Prostate gland (tissue), 2 donors: ENCODE measurements at regions not wholly inside any gene's neighbourhood (a gene's known extent, or its start where the extent isn't known, plus 50 kb on each side); places are given as distances from the start of the nearest gene placed in this dataset.

ENCODE experiments used
- DNase-seq: peaks from one replicate; pipeline ENCODE4 v3.0.0-alpha.2; 2019; ENCODE audit warnings: low spot score
- H3K27ac ChIP-seq, 2 donors: fragments of 200-600 bp; sonication (generic); 2 replicates each; pipeline ENCODE4 v1.5.1; 2017 to 2019
- H3K27me3 ChIP-seq: fragments of 200-600 bp; sonication (generic); replicated peaks from 2 replicates; pipeline ENCODE4 v1.5.1; 2019; ENCODE audit not compliant: insufficient read depth
- H3K36me3 ChIP-seq, 2 donors: fragments of 200-600 bp; sonication (generic); 1 replicate in 1 of 2; 2 replicates in 1 of 2; pipeline versions ENCODE4 v1.5.1 to v1.8.1; 2017 to 2019
- H3K4me1 ChIP-seq: fragments of 200-600 bp; sonication (generic); replicated peaks from 2 replicates; pipeline ENCODE4 v1.5.1; 2019
- H3K4me3 ChIP-seq, 2 donors: fragments of 200-600 bp; sonication (generic); 2 replicates each; pipeline ENCODE4 v1.5.1; 2017 to 2019
- H3K9me3 ChIP-seq: fragments of 200-600 bp; sonication (generic); 2 replicates; pipeline ENCODE4 v1.5.1; 2017
- POLR2A ChIP-seq: fragments of 450-650 bp; IDR thresholded peaks from one replicate; pipeline ENCODE4 v1.6.1; 2016; ENCODE audit warnings: antibody characterized with exemption, mild to moderate bottlenecking
- POLR2AphosphoS5 ChIP-seq: sonication (generic); formaldehyde crosslinking; IDR thresholded peaks from one replicate; pipeline ENCODE4 v1.6.1; 2017; ENCODE audit warnings: antibody characterized with exemption
- WGBS: methylation state at CpG from one replicate; pipeline ENCODE4 v1.1.5; 2018; 5-methylcytosine and 5-hydroxymethylcytosine counted together
- intact Hi-C: fragments of 100-400 bp; cut with DNase I; formaldehyde crosslinking; loops from one replicate; pipeline ENCODE4 v1.14.2; 2022
- TF ChIP-seq, protein P1 (sequence below), 4 experiments: fragments of 200-600 bp in 2 of 4; fragments of 450-650 bp in 2 of 4; sonication (generic) in 2 of 4; IDR thresholded peaks; 1 replicate in 3 of 4; 2 replicates in 1 of 4; pipeline ENCODE4 v1.5.1; 2016 to 2019; ENCODE audit warnings: antibody characterized with exemption in 4 of 4, mild to moderate bottlenecking in 2 of 4, moderate library complexity in 2 of 4

DNA sequence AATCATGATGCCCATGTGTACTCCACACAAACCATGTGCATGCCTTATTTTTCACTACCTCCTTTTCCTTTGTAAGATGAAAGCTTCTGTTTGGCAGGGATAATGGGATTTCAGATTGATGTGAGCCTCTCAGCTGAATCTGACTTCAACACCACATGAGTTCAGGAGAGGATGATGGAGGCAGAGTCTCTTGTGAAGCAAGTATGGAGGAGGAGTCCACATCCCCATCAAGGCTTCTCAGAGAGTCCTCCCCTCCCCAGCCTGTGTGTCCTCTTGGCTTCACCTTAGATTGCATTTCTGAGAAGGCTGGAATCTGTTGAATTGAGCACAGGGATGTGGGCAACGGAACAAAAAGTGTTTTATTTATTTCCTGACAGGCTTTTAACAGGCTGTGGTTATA, 370.4 kb downstream of the FAT3 start:
- Histone ChIP-seq H3K27me3 (no peaks in the 10 kb centered on the region), H3K9me3 (no peaks in the 10 kb centered on the region), H3K4me1 (no peaks in the 10 kb centered on the region), H3K36me3 (no peaks in the 10 kb centered on the region), H3K4me3 (no peak overlapping the region), H3K27ac (no peak overlapping the region)
- intact Hi-C loops, result no loop called here
- WGBS, result 24% methylated on average over 1 of the region's 1 CpG
- DNase-seq, result no peak
- TF ChIP-seq, protein P1, sequence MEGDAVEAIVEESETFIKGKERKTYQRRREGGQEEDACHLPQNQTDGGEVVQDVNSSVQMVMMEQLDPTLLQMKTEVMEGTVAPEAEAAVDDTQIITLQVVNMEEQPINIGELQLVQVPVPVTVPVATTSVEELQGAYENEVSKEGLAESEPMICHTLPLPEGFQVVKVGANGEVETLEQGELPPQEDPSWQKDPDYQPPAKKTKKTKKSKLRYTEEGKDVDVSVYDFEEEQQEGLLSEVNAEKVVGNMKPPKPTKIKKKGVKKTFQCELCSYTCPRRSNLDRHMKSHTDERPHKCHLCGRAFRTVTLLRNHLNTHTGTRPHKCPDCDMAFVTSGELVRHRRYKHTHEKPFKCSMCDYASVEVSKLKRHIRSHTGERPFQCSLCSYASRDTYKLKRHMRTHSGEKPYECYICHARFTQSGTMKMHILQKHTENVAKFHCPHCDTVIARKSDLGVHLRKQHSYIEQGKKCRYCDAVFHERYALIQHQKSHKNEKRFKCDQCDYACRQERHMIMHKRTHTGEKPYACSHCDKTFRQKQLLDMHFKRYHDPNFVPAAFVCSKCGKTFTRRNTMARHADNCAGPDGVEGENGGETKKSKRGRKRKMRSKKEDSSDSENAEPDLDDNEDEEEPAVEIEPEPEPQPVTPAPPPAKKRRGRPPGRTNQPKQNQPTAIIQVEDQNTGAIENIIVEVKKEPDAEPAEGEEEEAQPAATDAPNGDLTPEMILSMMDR (IDR thresholded peaks at IDR 0.05), result no peak
- TF ChIP-seq POLR2A, result no peak

DNA sequence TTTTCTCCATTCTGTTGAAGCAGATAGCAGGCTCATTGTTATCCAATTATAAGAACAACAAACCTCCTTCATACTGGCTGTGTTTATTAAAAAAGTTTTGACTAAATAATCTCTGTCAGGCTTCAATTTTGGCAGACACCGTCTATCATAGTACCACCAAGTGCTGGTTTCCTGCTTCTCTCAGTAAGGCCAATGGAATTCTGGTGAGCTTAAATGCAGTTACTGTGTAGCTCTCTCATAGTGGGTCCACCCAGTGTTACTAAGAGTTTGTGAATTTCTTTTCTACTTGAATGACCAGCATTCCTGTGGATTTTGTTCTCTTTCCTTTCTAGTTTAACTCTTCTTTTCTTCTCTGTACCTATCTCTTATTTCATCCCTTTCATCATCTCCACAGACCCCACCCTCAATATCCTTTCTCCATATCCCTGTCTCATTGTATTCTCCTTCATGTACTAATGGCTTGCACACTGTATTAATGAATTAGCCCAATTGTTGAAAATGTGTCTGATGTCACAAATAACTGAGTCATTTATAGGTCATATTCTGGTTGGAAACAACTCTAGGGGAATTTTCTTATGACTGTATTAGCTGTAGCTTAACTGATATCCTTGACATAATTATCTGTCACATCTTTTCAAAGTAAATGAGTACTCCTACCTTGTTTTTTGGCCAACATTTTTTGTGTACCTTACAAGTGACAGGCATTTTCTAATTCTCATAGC, 372.1 kb downstream of the FAT3 start:
- DNase-seq, result no peak
- H3K4me1 ChIP-seq, result no peaks in the 10 kb centered on the region
- H3K9me3 ChIP-seq, result no peaks in the 10 kb centered on the region
- TF ChIP-seq POLR2AphosphoS5 (no peak), POLR2A (no peak)
- TF ChIP-seq, protein P1 (IDR thresholded peaks at IDR 0.05), result no peak
- WGBS, result 87% methylated on average over 1 of the region's 1 CpG
- no peak overlapping the region for H3K27ac ChIP-seq
- H3K36me3 ChIP-seq, result no peaks in the 10 kb centered on the region
- no peak overlapping the region for H3K4me3 ChIP-seq
- intact Hi-C loops, result no loop called here
- no peaks in the 10 kb centered on the region for H3K27me3 ChIP-seq

DNA sequence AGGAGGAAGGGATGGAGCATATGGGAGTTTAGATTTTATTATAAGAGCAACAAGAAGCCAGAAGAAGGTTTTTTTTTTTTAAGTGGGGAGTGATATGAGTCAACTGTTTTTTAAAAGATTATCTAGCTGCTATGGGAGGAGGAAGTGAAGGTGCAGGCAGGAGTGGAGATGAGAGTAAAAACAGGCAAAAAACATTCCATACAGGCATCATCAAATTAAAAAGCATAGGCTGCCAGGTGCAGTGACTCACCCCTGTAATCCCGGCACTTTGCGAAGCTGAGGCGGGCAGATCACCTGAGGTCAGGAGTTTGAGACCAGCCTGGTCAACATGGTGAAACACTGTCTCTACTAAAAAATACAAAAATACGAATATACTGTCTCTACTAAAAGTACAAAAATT, 368.4 kb upstream of the MTNR1B start:
- Histone ChIP-seq H3K4me1 (no peaks in the 10 kb centered on the region), H3K36me3 (no peaks in the 10 kb centered on the region), H3K27ac (no peak overlapping the region), H3K27me3 (no peaks in the 10 kb centered on the region), H3K9me3 (no peaks in the 10 kb centered on the region), H3K4me3 (no peak overlapping the region)
- 91% methylated on average over 4 of the region's 4 CpGs for WGBS
- TF ChIP-seq POLR2A, result no peak
- TF ChIP-seq POLR2AphosphoS5, result no peak
- TF ChIP-seq, protein P1 (IDR thresholded peaks at IDR 0.05), result no peak
- DNase-seq, result no peak
- intact Hi-C loops, result no loop called here

DNA sequence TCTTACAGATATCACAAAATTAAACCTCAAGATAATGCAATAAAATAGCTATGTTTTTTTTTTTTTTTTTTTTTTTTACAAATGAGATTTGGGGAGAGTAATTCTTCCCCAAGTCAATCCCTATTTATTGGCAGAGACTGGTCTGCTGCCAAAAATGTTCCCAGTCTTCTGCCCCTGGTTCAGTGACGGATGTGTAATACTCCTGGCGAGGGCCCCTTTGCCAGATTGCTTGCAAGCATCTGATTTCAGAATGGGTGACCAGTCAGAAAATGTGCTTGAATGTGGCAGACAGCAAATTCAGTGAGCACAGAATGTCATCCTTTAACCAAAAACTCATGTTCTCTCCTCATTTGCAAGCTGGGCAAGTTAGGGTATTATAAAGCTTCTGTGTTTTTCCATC, 363.8 kb upstream of the MTNR1B start:
- no peaks in the 10 kb centered on the region for H3K36me3 ChIP-seq
- DNase-seq, result no peak
- WGBS, result 84% methylated on average over 2 of the region's 2 CpGs
- TF ChIP-seq POLR2A (no peak), POLR2AphosphoS5 (no peak)
- TF ChIP-seq, protein P1 (IDR thresholded peaks at IDR 0.05), result no peak
- intact Hi-C loops, result no loop called here
- H3K9me3 ChIP-seq, result no peaks in the 10 kb centered on the region
- H3K27me3 ChIP-seq, result no peaks in the 10 kb centered on the region
- H3K27ac ChIP-seq, result no peak overlapping the region
- H3K4me1 ChIP-seq, result no peaks in the 10 kb centered on the region
- no peak overlapping the region for H3K4me3 ChIP-seq

DNA sequence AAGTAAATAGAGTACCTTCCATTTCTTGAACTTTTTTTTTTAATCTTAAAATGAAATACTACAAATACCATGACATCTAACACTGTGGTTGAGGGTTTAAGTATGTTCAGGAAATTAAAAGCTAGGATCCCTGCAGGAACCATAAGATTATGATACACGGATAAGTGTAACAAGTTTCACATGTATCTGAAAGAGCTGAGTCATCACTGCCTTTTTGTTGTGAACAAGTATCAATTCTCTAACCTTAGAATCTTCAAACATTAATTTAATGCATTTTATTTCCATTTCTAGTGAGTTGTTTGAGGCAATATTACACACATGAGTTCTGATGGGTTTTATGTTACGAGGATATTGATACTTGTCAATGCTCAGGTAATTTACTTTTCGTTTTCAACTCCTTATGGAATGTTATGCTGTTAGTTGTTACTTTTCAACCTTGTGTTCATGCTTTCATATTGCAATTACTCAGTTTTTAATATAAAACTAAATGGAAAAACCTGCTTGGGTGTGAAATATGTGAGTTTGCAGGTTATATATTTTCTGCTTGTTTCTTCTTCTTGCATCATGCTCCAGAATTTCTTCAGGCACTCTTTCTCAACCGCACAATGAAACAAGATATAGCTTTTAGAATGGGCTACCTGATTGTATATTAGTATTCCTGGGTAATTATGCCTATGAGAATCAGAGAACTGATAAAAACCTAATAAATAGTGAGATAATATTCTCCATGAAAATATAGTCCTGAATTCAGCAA, 361.3 kb upstream of the MTNR1B start:
- Histone ChIP-seq H3K27me3 (no peaks in the 10 kb centered on the region), H3K4me3 (no peak overlapping the region), H3K4me1 (no peaks in the 10 kb centered on the region), H3K36me3 (no peaks in the 10 kb centered on the region), H3K27ac (no peak overlapping the region), H3K9me3 (no peaks in the 10 kb centered on the region)
- TF ChIP-seq POLR2A, result no peak
- TF ChIP-seq POLR2AphosphoS5, result no peak
- TF ChIP-seq, protein P1 (IDR thresholded peaks at IDR 0.05), result no peak
- intact Hi-C loops, result no loop called here
- no peak for DNase-seq
- WGBS, result 87% methylated on average over 4 of the region's 4 CpGs
